GM21786 (cell line): ENCODE measurements at regions not wholly inside any gene's neighbourhood (a gene's known extent, or its start where the extent isn't known, plus 50 kb on each side); places are given as distances from the start of the nearest gene placed in this dataset.
A peak's percentile ranks its signal among the peaks of the same experiment; 100 is the strongest.
"Not testable (repeated sequence)": the region's sequence is repeated elsewhere in the genome, so short reads cannot be mapped to it uniquely, and the experiment has no call there.

Source experiments
- ATAC-seq: cut with Tn5 transposase; IDR thresholded peaks from one replicate; pipeline ENCODE4 v1.9.1; 2021; ENCODE audit not compliant: unreplicated experiment

DNA sequence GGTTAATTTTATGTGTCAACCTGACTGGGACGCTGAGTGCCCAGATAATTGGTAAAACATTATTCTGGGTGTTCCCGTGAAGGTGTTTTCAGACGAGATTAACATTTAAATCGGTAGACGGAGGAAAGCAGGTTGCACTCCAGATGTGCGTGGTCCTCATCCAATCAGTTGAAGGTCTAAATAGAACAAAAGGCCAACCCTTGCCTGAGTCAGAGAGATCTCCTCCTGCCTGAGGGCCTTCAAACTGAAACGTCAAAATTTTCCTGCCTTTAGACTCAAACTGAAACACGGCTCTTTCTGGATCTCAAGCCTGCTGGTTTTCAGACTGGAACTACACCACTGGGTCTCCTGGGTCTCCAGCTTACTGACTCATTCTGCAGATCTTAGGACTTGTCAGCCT lies 70.9 kb downstream of the NPIPA5 start:
- not testable (repeated sequence) for ATAC-seq

DNA sequence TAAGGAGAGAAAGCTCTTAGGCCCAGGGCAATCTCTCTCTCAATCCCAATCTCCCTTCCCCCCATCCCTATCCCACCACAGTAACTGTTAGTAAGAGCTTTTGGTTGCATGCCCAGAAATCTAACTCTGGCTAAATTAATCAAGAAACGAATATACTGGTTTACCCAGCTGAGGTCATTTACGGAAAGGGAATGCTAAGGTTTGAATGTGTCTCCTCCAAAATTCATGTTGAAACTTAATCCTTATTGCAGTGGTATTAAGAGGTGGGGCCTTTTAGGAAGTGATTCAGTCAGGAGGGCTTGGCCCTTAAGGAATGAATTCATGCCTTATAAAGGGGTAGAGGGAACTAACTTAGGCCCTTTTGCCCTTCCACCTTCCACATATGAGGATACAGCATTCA lies 72.2 kb downstream of the NPIPA5 start:
- not testable (repeated sequence) for ATAC-seq

DNA sequence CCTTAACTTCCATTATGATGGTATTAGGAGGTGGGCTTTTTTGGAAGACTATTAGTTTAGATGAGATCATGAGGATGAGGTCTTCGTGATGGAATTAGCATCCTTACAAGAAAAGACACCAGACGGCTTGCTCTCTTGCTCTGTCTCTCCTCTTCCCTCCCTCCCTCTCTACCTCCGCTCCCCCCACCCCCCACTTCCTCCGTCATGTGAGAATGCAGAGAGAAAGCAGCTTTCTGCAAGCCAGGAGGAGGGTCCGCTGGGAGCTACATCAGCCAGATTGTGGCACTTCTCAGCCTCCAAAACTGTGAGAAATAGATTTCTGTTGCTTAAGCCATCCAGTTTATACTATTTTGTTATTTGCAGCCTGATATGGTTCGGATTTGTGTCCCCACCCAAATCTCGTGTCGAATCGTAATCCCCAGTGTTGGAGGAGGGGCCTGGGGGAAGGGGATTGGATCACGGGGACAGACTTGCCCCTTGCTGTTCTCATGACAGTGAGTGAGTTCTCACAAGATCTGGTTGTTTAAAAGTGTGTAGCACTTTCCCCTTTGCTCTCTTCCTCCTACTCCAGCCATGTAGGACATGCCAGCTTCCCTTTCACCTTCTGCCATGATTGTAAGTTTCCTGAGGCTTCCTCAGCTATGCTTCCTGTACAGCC lies 74.3 kb downstream of the NPIPA5 start:
- ATAC-seq: not testable (repeated sequence)

DNA sequence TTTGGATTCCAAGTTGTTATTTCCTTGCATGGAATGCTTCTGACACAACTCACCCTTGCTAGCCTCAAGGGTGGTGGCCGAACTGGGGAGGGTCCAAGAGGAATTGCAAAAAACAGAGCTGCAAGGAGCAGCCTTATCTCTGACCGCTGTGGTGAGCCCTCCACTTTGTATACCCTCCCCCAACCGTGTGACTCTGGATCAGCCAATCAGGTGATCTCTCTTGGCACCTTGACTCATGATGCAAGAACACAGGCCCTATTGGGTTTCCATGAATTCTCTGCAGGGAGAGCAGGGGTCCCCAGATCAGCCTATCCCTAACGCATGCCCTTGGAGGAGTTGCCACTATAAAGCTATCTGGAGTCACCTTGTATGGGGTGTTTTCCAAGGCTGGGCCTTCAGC lies 81.0 kb downstream of the NPIPA5 start:
- not testable (repeated sequence) for ATAC-seq

DNA sequence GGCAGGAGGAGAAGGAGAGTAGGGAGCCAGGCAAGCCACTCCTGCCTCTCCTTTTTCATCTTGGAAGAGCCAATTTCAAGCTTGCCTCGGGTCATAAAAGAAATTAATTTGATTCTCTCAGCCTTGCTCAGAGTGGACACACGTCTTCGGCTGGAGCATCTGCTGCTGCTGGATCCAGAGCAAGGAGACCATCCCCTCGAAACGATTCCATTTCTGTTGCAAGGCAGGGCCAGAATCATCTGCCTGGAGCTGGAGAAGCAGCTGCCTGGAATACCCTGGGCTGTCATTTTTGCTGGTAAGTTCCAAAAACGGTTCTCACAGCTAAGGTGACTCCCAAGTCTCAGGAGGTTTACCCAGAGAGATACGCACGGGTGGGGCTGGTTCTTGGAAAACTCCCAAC lies 103.3 kb downstream of the NPIPA5 start:
- ATAC-seq: not testable (repeated sequence)

DNA sequence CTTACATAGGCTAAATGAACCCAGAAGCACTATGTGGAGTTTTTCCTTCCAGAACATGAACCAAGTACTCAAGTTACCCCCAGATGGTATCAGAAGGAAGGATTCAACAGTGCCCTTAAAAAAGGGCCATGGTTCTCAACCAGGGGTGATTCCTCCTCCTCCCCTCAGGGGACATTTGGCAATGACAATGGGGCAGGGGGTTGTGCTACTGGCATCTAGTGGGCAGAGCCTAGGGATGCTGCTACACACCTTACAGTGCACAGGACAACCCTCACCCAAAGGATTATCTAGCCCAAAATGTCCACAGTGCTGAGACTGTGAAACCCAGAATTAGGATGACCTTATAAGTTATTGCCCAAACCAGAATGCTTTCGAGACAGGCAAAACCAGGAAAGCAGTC lies 104.1 kb downstream of the NPIPA5 start:
- not testable (repeated sequence) for ATAC-seq

DNA sequence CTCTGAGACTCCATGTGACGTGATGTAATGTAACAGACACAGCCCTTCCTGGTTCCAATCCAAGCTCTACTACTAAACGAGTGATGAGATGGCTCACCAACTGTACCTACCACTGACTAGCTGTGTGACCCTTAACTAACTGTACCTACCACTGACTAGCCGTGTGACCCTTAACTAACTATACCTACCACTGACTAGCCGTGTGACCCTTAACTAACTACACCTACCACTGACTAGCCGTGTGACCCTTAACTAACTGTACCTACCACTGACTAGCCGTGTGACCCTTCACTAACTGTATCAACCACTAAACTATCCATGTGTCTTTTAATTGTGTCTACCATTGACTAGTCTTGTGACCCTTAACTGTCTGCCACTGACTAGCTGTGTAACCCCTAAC lies 111.2 kb downstream of the NPIPA5 start:
- ATAC-seq: not testable (repeated sequence)

DNA sequence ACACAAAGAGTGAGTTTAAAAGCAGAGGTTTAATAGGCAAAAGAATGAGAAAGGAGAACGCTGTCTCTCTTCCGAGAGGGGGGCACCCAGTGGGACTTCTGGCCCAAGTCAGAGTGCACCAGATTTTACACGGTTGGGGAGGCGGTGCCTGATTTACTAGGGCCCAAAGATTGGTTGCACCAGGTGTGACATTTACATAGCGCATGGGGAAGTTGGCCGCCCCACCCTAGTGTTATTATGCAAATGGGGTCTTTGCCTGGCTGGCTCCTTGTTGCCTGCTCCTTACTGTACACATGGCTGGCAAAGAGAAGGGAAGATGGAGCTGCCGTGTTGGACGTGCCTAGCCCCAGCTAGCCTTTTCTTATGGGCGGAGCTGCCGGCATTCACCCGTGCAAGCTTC lies 115.9 kb downstream of the NPIPA5 start:
- ATAC-seq: not testable (repeated sequence)

DNA sequence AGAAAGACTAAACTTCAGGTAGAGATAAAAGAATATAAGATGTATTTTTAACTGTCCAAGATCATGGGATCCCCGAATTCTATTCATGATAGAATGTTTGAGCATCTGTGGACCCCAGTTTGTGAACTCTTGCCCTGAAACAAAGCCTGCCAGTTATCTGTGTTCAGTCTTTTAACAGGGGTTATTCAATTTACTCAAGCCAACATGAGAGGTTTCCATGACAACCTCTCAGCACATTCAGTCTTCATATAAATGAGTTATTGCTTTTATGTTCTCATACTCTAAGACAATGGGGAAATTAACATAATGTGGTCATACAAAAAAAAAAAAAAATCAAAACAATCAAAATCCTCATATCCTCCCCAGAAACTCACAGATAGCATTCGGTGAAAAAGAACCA lies 130.1 kb downstream of the NPIPA5 start:
- not testable (repeated sequence) for ATAC-seq

DNA sequence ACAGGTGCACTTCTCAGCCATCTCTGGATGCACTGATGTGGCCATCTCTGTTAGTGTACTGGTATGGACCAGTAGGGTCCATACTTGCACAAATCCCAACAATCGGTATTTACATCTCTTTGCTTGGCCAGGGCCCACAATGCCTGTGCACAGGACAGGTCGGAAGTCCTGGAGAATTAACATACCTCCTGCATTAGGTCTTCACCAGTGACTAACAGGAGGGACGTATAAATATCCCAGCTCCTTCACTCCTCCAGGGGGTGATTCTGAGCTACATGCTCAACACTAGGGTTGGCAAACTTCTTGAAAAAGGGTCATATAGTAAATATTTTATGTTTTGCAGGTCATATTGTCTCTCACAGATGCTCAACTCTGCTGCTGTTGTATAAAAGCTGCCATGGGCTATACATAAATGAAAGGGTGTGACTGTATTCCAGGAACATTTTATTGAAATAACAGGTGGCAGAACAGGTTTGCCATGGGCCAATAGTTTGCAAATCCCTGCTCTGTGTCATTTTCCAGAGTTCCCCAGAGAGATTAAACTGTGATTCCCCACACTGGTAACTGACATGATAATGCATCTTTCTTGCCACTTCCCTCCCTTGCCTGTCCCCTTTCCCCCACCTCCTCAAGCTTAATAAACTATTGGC lies 141.3 kb downstream of the NPIPA5 start:
- not testable (repeated sequence) for ATAC-seq

DNA sequence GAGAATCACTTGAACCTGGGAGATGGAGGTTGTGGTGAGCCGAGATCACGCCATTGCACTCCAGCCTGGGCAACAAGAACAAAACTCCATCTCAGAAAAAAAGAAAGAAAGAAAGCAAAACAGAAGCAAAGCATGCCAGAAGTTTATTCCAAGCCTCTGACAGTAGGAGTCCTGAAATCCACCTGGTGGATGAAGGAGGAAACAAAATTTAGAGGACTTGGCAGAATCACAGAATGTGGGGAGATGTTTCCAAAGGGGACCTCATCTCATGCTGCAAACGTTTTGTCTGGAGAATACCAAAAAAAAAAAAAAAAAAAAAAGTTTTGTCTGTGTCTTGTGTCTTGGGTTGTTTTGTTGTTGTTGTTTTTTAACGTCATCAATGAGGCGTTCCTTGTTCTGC lies 141.1 kb upstream of the RRN3 start:
- ATAC-seq: not testable (repeated sequence)

DNA sequence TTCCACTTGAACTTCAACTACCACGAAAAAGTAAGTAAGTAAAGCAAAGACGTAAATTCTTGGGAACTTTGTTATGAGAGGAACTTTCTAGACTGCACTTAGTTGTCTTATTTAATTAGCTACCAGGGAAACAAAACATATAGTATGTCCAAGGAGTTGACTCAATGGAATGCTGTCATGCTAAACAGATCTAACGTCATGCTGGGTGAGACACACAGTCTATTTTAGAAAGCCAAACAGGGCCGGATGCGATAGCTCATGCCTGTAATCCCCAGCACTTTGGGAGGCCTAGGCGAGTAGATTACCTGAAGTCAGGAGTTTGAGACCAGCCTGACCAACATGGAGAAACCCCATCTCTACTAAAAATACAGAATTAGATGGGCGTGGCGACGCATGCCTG lies 140.6 kb upstream of the RRN3 start:
- not testable (repeated sequence) for ATAC-seq

DNA sequence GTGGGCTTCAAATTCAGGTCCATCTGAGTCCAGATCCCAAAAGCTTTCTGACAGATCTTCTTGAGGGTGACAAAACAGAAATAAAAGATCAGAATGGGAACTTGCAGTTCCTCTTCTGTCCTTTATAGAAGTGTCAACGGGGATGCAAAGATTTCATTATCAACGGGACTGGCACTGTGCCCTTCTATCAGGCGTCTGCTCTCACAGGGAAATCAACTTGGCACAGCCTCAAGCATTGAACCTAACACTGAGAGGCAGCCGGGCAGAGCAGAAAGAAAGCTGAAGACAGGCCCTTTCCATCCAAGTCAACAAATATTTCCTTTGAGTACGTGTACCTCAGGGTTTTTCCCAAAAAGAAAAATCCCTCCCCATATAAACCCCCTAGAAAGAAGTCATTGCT lies 136.4 kb upstream of the RRN3 start:
- ATAC-seq: not testable (repeated sequence)

DNA sequence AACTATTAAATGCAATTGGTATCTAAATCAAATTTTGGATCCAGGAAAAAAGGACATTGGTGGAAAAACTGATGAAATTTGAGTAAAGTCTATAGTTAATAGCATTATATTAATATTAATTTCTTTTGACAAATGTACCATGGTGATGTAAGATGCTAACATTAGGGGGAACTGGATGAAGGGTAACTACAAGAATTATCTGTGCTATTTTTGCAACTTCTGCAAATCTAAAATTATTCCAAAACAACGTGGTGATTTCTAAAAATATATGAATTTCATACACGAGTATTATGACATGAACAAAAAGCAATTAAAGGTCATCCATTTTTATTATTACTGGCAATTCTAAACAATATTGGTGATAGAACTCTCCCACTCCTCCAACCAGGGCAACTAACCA lies 135.6 kb upstream of the RRN3 start:
- ATAC-seq: not testable (repeated sequence)

DNA sequence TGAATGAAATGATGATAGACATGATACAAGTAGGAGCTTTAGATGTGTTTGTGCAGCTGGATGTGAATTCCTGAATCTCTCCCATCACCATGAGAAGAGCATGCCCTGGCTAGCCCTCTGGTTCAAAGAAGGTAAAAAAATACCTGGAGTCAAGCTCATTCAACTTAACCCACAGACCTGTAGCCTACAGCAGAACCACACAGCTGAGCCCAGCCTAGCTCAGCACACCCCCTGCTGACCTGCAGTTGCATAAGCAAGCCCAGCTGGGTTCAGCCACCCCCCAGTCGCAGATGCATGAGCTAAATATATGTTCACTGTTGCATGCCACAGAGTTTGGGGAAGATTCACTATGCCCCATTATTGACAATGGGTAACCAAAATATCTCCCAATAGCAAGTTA lies 130.6 kb upstream of the RRN3 start:
- not testable (repeated sequence) for ATAC-seq

DNA sequence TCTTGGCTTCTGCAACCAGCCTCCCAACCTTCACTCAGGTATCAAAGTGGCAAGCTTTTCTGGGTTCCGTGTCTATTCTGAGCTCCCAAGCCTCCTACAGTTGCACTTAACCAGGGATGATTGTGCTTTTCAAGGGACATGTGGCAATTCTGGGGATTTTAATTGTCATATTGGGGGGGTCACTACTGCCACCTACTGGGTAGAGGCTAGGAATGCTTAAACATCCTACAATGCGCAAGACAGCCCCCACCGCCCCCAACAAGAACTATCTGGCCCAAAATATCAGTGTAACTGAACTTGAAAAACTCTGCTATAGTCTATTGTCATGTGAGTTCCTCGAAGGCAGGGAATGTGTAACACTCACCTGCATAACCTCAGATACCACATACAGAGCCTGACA lies 129.3 kb upstream of the RRN3 start:
- ATAC-seq: not testable (repeated sequence)

DNA sequence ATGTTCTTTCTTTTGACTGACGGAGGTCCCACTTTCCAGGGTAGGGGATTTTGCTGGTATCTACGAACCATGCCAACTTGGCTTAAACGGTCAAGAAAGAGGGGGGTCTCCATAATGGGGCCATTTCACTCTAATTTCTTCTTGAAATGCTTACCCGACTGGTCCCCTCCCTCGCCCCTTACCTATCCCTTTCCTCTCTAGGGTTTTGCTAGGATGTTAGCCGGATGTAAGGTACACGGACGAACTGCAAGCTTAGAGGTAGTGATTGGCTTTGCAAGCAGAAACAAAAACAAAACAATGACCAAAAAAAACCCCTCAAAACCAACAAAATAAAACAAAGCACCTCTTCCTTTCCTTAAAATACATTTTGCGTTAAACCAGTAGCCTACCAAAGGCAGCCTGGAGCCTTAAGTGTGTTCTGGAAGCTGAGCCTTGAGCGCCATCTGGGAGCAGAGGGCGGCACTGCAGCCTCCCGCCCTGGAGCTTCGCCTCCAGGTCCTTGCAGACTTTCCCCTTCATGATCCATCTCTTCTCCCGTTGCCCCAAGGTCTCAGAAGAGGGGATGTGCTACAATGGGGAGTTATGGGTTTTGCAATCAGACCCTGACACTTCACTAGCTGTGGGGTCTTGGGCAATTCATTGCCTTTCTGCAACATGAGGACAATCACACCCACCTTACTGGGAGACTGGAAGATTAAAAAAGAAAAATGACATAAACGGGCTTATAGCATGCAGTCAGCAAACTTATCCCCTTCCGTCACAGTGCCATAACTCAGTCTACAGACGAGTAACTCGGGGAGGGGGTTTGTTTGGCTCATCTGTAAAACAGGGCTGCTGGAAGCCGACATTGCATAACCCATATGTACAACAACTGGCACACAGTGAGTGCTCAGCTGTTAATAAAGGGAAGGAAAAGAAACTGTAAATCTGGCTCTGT lies 125.9 kb upstream of the RRN3 start:
- peak; percentile 48 for ATAC-seq

DNA sequence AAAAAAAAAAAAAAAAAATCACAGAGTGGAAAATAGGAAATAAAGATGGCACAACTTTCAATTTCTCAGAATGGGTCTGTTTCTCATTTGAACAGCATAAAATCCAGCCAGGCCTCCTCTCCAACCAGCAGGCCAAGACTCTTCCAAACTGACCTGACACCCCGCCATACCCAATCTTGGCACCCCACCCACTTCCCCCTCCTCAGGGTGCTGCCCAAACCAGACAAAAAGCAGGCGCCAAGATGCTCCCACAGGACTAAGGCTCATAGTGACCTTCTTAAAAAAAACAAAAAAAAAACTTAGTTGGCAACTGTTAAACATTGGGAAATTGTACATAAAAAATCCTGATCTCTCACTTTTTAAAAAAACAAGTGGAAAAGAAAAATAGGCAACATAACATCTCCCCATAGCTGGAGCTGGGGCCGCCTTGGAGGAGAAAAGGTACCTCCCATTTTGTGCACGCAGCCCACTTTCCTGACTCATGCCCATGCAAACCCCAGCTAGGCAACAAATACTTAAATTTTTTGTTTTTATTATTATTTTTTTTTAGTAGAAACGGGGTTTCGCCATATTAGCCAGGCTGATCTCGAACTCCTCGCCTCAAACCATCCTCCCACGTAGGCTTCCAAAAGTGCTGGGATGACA lies 124.9 kb upstream of the RRN3 start:
- not testable (repeated sequence) for ATAC-seq

DNA sequence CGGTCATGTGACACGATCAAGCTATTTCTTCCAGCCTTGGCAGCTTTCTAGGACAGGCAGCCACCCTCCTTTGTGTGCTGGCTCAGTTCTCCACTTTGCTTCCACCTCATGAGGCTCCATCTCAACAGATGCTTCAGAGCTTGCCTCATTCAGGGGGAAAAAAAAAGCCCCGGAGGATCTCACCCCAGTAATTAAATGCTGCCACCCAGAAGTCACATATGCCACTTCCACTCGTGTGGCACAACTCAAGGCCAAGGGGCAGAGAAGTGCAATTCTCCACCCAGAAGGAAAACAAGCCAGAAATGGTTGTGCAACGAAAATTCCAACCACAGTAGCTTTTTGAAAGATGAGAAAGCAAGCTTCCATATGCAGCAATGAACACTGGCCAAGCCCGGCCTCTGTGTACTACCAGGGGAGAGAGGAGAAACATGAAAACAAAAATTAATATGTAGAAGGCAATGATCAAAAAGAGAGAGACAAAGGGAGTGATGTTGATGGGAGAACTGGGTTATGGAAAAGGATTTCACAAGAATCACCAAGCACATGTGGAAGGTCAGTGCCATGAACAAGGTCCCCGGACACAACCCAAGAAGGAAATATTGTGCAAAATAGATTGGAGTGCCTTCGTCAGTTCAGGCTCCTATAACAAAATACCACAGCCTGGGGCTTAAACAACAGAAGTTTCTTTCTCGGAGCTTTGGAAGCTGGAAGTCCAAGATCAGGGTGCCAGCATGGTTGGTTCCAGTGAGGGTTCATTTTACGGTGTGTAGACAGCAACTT lies 113.3 kb upstream of the RRN3 start:
- not testable (repeated sequence) for ATAC-seq

DNA sequence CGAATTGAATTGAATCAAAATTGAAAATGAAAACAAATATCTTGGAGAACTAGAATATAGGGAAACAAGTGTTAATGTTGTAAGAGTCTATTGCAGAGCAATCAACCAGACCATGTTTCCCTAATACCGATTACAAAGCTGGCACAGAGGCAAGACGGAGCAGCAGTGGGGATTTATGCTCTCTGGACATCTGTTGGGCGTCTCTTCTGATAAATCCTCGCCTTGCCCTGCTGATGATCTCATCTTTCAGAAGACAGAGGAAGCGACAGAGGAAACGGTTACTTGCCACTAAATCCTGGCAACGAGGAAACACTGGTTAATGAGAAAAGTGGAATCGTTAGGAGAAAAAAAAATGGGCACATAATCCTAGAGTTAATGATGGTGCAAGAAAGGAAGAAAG lies 112.4 kb upstream of the RRN3 start:
- ATAC-seq: not testable (repeated sequence)
